ENCODE measurements at regions not wholly inside any gene's neighbourhood (a gene's known extent, or its start where the extent isn't known, plus 50 kb on each side); places are given as distances from the start of the nearest gene placed in this dataset.

GRCh38 chr5:121726991-121727390, 124.7 kb upstream of the FTMT start:
- no peaks in the 10 kb centered on the region for H3K36me3 ChIP-seq
- TF ChIP-seq CTCF (IDR thresholded peaks at IDR 0.05) = no peak
- TF ChIP-seq POLR2A (IDR thresholded peaks at IDR 0.05) = no peak
- no peaks in the 10 kb centered on the region for H3K27me3 ChIP-seq
- no peaks in the 10 kb centered on the region for H3K4me1 ChIP-seq
- intact Hi-C loops (cut with DNase I) = no loop called here
- WGBS, 2 donors = 82 to 91% methylated on average over 8 of the region's 8 CpGs
- DNase-seq = no peak
- no peaks in the 10 kb centered on the region for H3K9me3 ChIP-seq
- no peak overlapping the region for H3K4me3 ChIP-seq (replicated peaks in 1 of 3)
- peak overlapping the region in 1 of 3 donors; percentile 75 for H3K27ac ChIP-seq

DNA sequence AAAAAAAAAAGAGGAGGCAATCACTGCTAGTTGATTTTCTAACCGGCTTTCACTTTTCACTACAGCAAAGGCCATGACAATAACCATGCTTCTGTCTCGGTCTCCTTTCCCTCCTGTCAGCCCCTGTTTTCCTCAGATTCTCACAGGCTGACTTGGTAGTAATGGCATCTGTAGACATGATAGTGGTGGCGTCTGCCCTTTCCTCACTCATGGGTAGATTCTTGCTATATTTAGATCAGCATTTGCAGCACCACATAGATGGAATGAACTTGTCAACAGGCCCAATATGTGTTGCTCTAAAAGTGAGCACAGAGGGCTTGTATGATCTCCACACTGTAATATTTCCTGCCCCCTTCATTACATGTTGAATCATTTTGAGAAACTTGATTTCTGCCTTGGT, 120.3 kb upstream of the FTMT start:
- intact Hi-C loops (cut with DNase I) = no loop called here
- no peak for DNase-seq
- Histone ChIP-seq H3K27me3 (no peaks in the 10 kb centered on the region), H3K9me3 (no peaks in the 10 kb centered on the region), H3K27ac (no peak overlapping the region), H3K4me3 (replicated peaks in 1 of 3) (no peak overlapping the region), H3K36me3 (no peaks in the 10 kb centered on the region), H3K4me1 (no peaks in the 10 kb centered on the region)
- WGBS, 2 donors = 56 to 57% methylated on average over 3 of the region's 3 CpGs
- no peak for TF ChIP-seq POLR2A (IDR thresholded peaks at IDR 0.05)
- no peak for TF ChIP-seq CTCF (IDR thresholded peaks at IDR 0.05)

DNA sequence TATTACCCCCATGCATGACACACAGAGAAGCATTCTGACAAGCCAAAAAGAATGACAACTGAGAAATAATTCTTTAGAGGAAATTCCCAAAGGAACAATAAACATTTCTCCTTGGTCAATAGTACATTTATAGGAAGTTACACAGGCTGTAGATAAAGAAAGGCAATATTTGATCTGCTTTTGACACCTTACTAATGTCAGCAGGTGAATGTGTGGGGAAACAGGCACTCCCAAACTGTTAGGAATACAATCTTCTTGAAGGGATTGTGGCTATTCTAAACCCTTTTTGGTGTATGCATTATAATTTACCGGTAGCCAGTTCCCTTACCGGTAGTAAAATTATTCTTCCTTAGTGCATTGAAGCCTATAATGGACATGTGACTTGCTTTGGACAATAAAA, 116.1 kb upstream of the FTMT start:
- 94 to 97% methylated on average over 2 of the region's 2 CpGs for WGBS, 2 donors
- H3K4me3 ChIP-seq (replicated peaks in 1 of 3) = no peak overlapping the region
- DNase-seq = no peak
- H3K27ac ChIP-seq = no peak overlapping the region
- no peaks in the 10 kb centered on the region for H3K27me3 ChIP-seq
- H3K9me3 ChIP-seq = no peaks in the 10 kb centered on the region
- H3K36me3 ChIP-seq = no peaks in the 10 kb centered on the region
- H3K4me1 ChIP-seq = no peaks in the 10 kb centered on the region
- TF ChIP-seq CTCF (IDR thresholded peaks at IDR 0.05) = no peak
- TF ChIP-seq POLR2A (IDR thresholded peaks at IDR 0.05) = no peak
- intact Hi-C loops (cut with DNase I) = no loop called here

DNA sequence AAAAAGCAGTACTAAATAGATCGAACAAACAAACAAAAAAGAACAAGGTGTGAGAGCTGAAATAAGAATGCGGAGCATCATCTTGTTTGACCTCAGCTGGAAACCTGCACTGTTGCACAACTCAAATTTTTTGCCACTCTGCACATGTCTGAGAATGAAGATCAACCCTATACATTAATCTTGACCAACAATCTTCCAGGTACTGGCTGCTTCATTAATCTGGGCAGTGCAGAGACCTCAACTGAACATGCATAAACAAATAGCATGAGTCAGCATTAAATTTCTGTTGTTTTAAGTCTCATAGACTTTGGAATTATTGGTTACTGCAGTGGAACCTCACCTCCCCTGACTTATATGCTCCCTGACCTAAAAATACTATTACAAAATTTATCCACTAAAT, 114.6 kb upstream of the FTMT start:
- intact Hi-C loops (cut with DNase I) = no loop called here
- no peaks in the 10 kb centered on the region for H3K27me3 ChIP-seq
- 98 to 99% methylated on average over 2 of the region's 2 CpGs for WGBS, 2 donors
- H3K4me3 ChIP-seq (replicated peaks in 1 of 3) = no peak overlapping the region
- no peak for DNase-seq
- TF ChIP-seq POLR2A (IDR thresholded peaks at IDR 0.05) (no peak), CTCF (IDR thresholded peaks at IDR 0.05) (no peak)
- H3K4me1 ChIP-seq = no peaks in the 10 kb centered on the region
- H3K27ac ChIP-seq = no peak overlapping the region
- no peaks in the 10 kb centered on the region for H3K36me3 ChIP-seq
- no peaks in the 10 kb centered on the region for H3K9me3 ChIP-seq

- intact Hi-C loops (cut with DNase I) = no loop called here
- Histone ChIP-seq H3K4me1 (no peaks in the 10 kb centered on the region), H3K27ac (no peak overlapping the region), H3K4me3 (replicated peaks in 1 of 3) (no peak overlapping the region), H3K9me3 (no peaks in the 10 kb centered on the region), H3K36me3 (no peaks in the 10 kb centered on the region), H3K27me3 (no peaks in the 10 kb centered on the region)
- TF ChIP-seq CTCF (IDR thresholded peaks at IDR 0.05) = no peak
- no peak for TF ChIP-seq POLR2A (IDR thresholded peaks at IDR 0.05)
- WGBS, 2 donors = 89 to 93% methylated on average over 3 of the region's 3 CpGs
- no peak for DNase-seq
These were observed 110.5 kb upstream of the FTMT start for GRCh38 chr5:121741156-121741555.

Data from thyroid gland (tissue), 4 donors.